IMR-90 (cell line): ENCODE measurements at regions not wholly inside any gene's neighbourhood (a gene's known extent, or its start where the extent isn't known, plus 50 kb on each side); places are given as distances from the start of the nearest gene placed in this dataset.

Source experiments
- ATAC-seq: fragments of 200-7000 bp; cut with Tn5 transposase; 2 replicates; pipeline ENCODE4 v1.9.1; 2020; ENCODE audit warnings: low read depth, mild to moderate bottlenecking, moderate library complexity
- BruUV-seq: library from RNA; stranded (reverse); fragments of 400-500 nt; replicated peaks from 2 replicates; lab custom pipeline; 2021; lab: Mats Ljungman, UMichigan
- CTCF ChIA-PET: fragments of 300-600 bp; formaldehyde crosslinking; extraction: SDS; loops from one replicate; lab custom pipeline; 2021; ENCODE audit warnings: antibody characterized with exemption; lab: Yijun Ruan, JAX
- POLR2A ChIA-PET: fragments of 300-600 bp; sonication (Branson Sonifier 250); formaldehyde crosslinking; loops from one replicate; lab custom pipeline; 2022; ENCODE audit warnings: antibody characterized with exemption; ENCODE audit not compliant: unreplicated experiment; lab: Charles Lee
- DNase-seq: peaks from one replicate; pipeline ENCODE4 v3.0.0; 2013
- H2AFZ ChIP-seq: replicated peaks from 2 replicates; pipeline ENCODE3; 2013; ENCODE audit warnings: low read length, mild to moderate bottlenecking; ENCODE audit not compliant: poor library complexity
- H2AK5ac ChIP-seq: 2 replicates; pipeline ENCODE4 v1.6.1; 2013; ENCODE audit warnings: low read depth, low read length, inconsistent platforms
- H2AK9ac ChIP-seq: replicated peaks from 2 replicates; pipeline ENCODE3; 2013; ENCODE audit warnings: mild to moderate bottlenecking, low read depth, low read length, moderate library complexity; ENCODE audit not compliant: poor library complexity
- H2BK120ac ChIP-seq: 2 replicates; pipeline ENCODE4 v1.6.1; 2013; ENCODE audit warnings: low read depth, low read length, inconsistent platforms
- H2BK15ac ChIP-seq: 3 replicates; pipeline ENCODE4 v1.6.1; 2013; ENCODE audit warnings: low read depth, low read length, inconsistent platforms
- H2BK20ac ChIP-seq: 2 replicates; pipeline ENCODE4 v1.6.1; 2013; ENCODE audit warnings: low read depth, mild to moderate bottlenecking, inconsistent platforms, low read length, moderate library complexity
- H2BK5ac ChIP-seq: 2 replicates; pipeline ENCODE4 v1.6.1; 2013; ENCODE audit warnings: mild to moderate bottlenecking, low read depth, low read length, inconsistent platforms; ENCODE audit not compliant: poor library complexity, severe bottlenecking
- H3K14ac ChIP-seq: replicated peaks from 2 replicates; pipeline ENCODE4 v1.6.1; 2013; ENCODE audit warnings: low read depth, low read length, inconsistent platforms
- H3K18ac ChIP-seq: 2 replicates; pipeline ENCODE4 v1.6.1; 2013; ENCODE audit warnings: low read depth, low read length, control low read depth
- H3K23ac ChIP-seq: 2 replicates; pipeline ENCODE4 v1.6.1; 2013; ENCODE audit warnings: low read depth, low read length, inconsistent platforms
- H3K27ac ChIP-seq: 2 replicates; pipeline ENCODE4 v1.5.1; 2013; ENCODE audit warnings: mild to moderate bottlenecking, control low read depth, low read length; ENCODE audit not compliant: insufficient read depth
- H3K27me3 ChIP-seq: 2 replicates; pipeline ENCODE4 v1.6.1; 2013; ENCODE audit warnings: low read length; ENCODE audit not compliant: control insufficient read depth, insufficient read depth
- H3K36me3 ChIP-seq: 2 replicates; pipeline ENCODE4 v1.6.1; 2013; ENCODE audit warnings: low read length, mixed read lengths; ENCODE audit not compliant: control insufficient read depth, insufficient read depth
- H3K4ac ChIP-seq: 2 replicates; pipeline ENCODE4 v1.6.1; 2013; ENCODE audit warnings: low read depth, low read length, inconsistent platforms
- H3K4me1 ChIP-seq: 2 replicates; pipeline ENCODE4 v1.6.1; 2013; ENCODE audit warnings: low read length, mixed read lengths; ENCODE audit not compliant: control insufficient read depth, insufficient read depth
- H3K4me2 ChIP-seq: 2 replicates; pipeline ENCODE4 v1.6.1; 2013; ENCODE audit warnings: low read depth, mild to moderate bottlenecking, control low read depth, low read length, moderate library complexity
- H3K4me3 ChIP-seq: 2 replicates; pipeline ENCODE4 v1.5.1; 2013; ENCODE audit warnings: low read depth, mild to moderate bottlenecking, control low read depth, low read length, moderate library complexity; ENCODE audit not compliant: insufficient read depth
- H3K56ac ChIP-seq: 2 replicates; pipeline ENCODE4 v1.6.1; 2013; ENCODE audit warnings: low read length, inconsistent platforms; ENCODE audit not compliant: insufficient read depth; ENCODE audit errors: extremely low read depth
- H3K79me1 ChIP-seq, 2 experiments: 2 replicates each; pipeline ENCODE4 v1.6.1; 2013; ENCODE audit warnings: low read length in 2 of 2, inconsistent platforms in 1 of 2, low read depth in 1 of 2
- H3K9ac ChIP-seq: 2 replicates; pipeline ENCODE4 v1.6.1; 2013; ENCODE audit warnings: low read depth, low read length, control low read depth
- H3K9me1 ChIP-seq: 2 replicates; pipeline ENCODE4 v1.6.1; 2013; ENCODE audit warnings: low read length, inconsistent platforms; ENCODE audit not compliant: insufficient read depth
- H3K9me3 ChIP-seq: 2 replicates; pipeline ENCODE4 v1.6.1; 2013; ENCODE audit warnings: low read length; ENCODE audit not compliant: control insufficient read depth, insufficient read depth
- H4K20me1 ChIP-seq: 2 replicates; pipeline ENCODE4 v1.6.1; 2013; ENCODE audit warnings: low read length, inconsistent platforms; ENCODE audit not compliant: insufficient read depth
- H4K5ac ChIP-seq: 2 replicates; pipeline ENCODE4 v1.6.1; 2013; ENCODE audit warnings: mild to moderate bottlenecking, low read depth, low read length, control low read depth
- H4K8ac ChIP-seq, 2 experiments: 2 replicates each; pipeline ENCODE4 v1.6.1; 2013; ENCODE audit warnings: low read depth in 2 of 2, low read length in 2 of 2, control low read depth in 1 of 2, inconsistent platforms in 1 of 2
- H4K91ac ChIP-seq: 2 replicates; pipeline ENCODE4 v1.6.1; 2013; ENCODE audit warnings: low read depth, low read length, inconsistent platforms; ENCODE audit not compliant: insufficient read depth
- BHLHE40 ChIP-seq: fragments of 150-350 bp; IDR thresholded peaks from 2 replicates; pipeline ENCODE4 v1.6.1; 2016; ENCODE audit warnings: mild to moderate bottlenecking, low read depth, low read length
- CEBPB ChIP-seq: IDR thresholded peaks from 2 replicates; pipeline ENCODE4 v1.6.1; 2012; ENCODE audit warnings: low read depth, low read length, improper control_type of control experiment
- CHD1 ChIP-seq: IDR thresholded peaks from 2 replicates; pipeline ENCODE4 v1.6.1; 2012; ENCODE audit warnings: low read depth, low read length, improper control_type of control experiment
- CTCF ChIP-seq: conservative IDR thresholded peaks from 2 replicates; pipeline ENCODE4 v1.5.1; 2012; ENCODE audit warnings: mild to moderate bottlenecking, low read depth, low read length, improper control_type of control experiment
- ELK1 ChIP-seq: fragments of 150-350 bp; IDR thresholded peaks from 2 replicates; pipeline ENCODE4 v1.6.1; 2016; ENCODE audit warnings: low read depth, mild to moderate bottlenecking, low read length, moderate library complexity, borderline replicate concordance
- FOS ChIP-seq: fragments of 150-350 bp; IDR thresholded peaks from 2 replicates; pipeline ENCODE4 v1.6.1; 2016; ENCODE audit warnings: low read depth, low read length
- MAFK ChIP-seq: IDR thresholded peaks from 2 replicates; pipeline ENCODE4 v1.6.1; 2012; ENCODE audit warnings: low read depth, low read length, improper control_type of control experiment
- MAZ ChIP-seq: IDR thresholded peaks from 2 replicates; pipeline ENCODE4 v1.6.1; 2012; ENCODE audit warnings: low read depth, mild to moderate bottlenecking, low read length, improper control_type of control experiment, moderate library complexity, borderline replicate concordance
- MXI1 ChIP-seq: IDR thresholded peaks from 2 replicates; pipeline ENCODE4 v1.6.1; 2012; ENCODE audit warnings: low read depth, mild to moderate bottlenecking, low read length, moderate library complexity, borderline replicate concordance
- NFE2L2 ChIP-seq: fragments of 150-350 bp; IDR thresholded peaks from 2 replicates; pipeline ENCODE4 v1.6.1; 2016; ENCODE audit warnings: low read depth, mild to moderate bottlenecking, low read length
- POLR2A ChIP-seq: IDR thresholded peaks from 2 replicates; pipeline ENCODE4 v1.6.1; 2012; ENCODE audit warnings: mild to moderate bottlenecking, low read depth, low read length
- RAD21 ChIP-seq: IDR thresholded peaks from 2 replicates; pipeline ENCODE4 v1.6.1; 2012; ENCODE audit warnings: low read length, improper control_type of control experiment
- RCOR1 ChIP-seq: IDR thresholded peaks from 2 replicates; pipeline ENCODE4 v1.6.1; 2012; ENCODE audit warnings: mild to moderate bottlenecking, low read length, improper control_type of control experiment; ENCODE audit not compliant: insufficient replicate concordance
- RFX5 ChIP-seq: IDR thresholded peaks from 2 replicates; pipeline ENCODE4 v1.8.0; 2012; ENCODE audit warnings: low read depth, mild to moderate bottlenecking, low read length, moderate library complexity
- SMC3 ChIP-seq: fragments of 150-350 bp; IDR thresholded peaks from 2 replicates; pipeline ENCODE4 v1.6.1; 2016; ENCODE audit warnings: low read depth, mild to moderate bottlenecking, antibody characterized with exemption, low read length, moderate library complexity
- USF2 ChIP-seq: fragments of 150-350 bp; IDR thresholded peaks from 2 replicates; pipeline ENCODE4 v1.6.1; 2017; ENCODE audit warnings: mild to moderate bottlenecking, antibody characterized with exemption, low read length, low read depth
- WGBS, 2 experiments: methylation state at CpG; one replicate each; pipeline versions ENCODE4 v1.1.5 to v1.1.7; 2013; ENCODE audit warnings: missing lambda C conversion rate in 2 of 2; ENCODE audit not compliant: insufficient read length in 1 of 2; ENCODE audit errors: extremely low coverage in 2 of 2; 5-methylcytosine and 5-hydroxymethylcytosine counted together
- dilution Hi-C: fragments of 300-500 bp; cut with HindIII; formaldehyde crosslinking; loops from one replicate; pipeline ENCODE4 v1.14.3; 2018; ENCODE audit warnings: low sequenced_read_pairs; ENCODE audit not compliant: unreplicated experiment
- in situ Hi-C: fragments of 300-500 bp; cut with MboI; formaldehyde crosslinking; loops from 3 replicates; pipeline ENCODE4 v1.14.3; 2019; ENCODE audit warnings: low sequenced_read_pairs, inconsistent platforms, mixed read lengths
- intact Hi-C: fragments of 100-400 bp; cut with micrococcal nuclease; formaldehyde crosslinking; loops from 2 replicates; pipeline ENCODE4 v1.10.0; 2022

GRCh38 chr11:70897429-70897828, 354.9 kb downstream of the SHANK2 start:
- no peak overlapping the region for H3K4me3 ChIP-seq
- H3K18ac ChIP-seq, result no peak overlapping the region
- H2BK15ac ChIP-seq, result no peak overlapping the region
- H3K4ac ChIP-seq, result no peak overlapping the region
- H2AK5ac ChIP-seq, result no peak overlapping the region
- H4K20me1 ChIP-seq, result no peaks in the 10 kb centered on the region
- no peak overlapping the region for H3K56ac ChIP-seq
- dilution Hi-C loops (no loop called here), intact Hi-C loops (no loop called here), in situ Hi-C loops (no loop called here)
- H3K27ac ChIP-seq, result no peak overlapping the region
- no peak overlapping the region for H2BK120ac ChIP-seq
- ChIA-PET CTCF (interaction anchor here (0.6 to 0.7 kb wide), 2 partner anchors 42 to 621 kb away, joined by 7 to 10 read pairs; no protein-coding TSS in a partner anchor), POLR2A (no interaction called here)
- no peak overlapping the region for H3K9ac ChIP-seq
- no TSS peak for BruUV-seq
- DNase-seq (no peak), ATAC-seq (no peak)
- H4K91ac ChIP-seq, result no peak overlapping the region
- WGBS, 2 experiments, result no CpG with 5 or more reads among the region's 1 CpG
- H3K23ac ChIP-seq, result no peak overlapping the region
- H2BK5ac ChIP-seq, result no peak overlapping the region
- no peak overlapping the region for H4K5ac ChIP-seq
- no peaks in the 10 kb centered on the region for H3K36me3 ChIP-seq
- no peak overlapping the region for H2AK9ac ChIP-seq
- no peak overlapping the region for H2BK20ac ChIP-seq
- no peaks in the 10 kb centered on the region for H3K79me1 ChIP-seq
- H3K14ac ChIP-seq, result no peak overlapping the region
- TF ChIP-seq ELK1 (no peak), MXI1 (no peak), BHLHE40 (no peak), CHD1 (no peak), MAZ (no peak), FOS (no peak), RAD21 (no peak), NFE2L2 (no peak), CEBPB (no peak), MAFK (no peak), RCOR1 (no peak), RFX5 (no peak), CTCF (no peak), SMC3 (no peak), USF2 (no peak), POLR2A (no peak)
- H3K9me1 ChIP-seq, result no peaks in the 10 kb centered on the region; the same call in 1 of the 2 replicates
- H3K4me2 ChIP-seq, result no peak overlapping the region
- H4K8ac ChIP-seq, result no peak overlapping the region
- peaks cover 10% of the 10 kb centered on the region for H3K9me3 ChIP-seq
- no peak overlapping the region for H2AFZ ChIP-seq
- no peaks in the 10 kb centered on the region for H3K27me3 ChIP-seq
- H3K4me1 ChIP-seq, result no peaks in the 10 kb centered on the region
